ENCODE measurements at regions not wholly inside any gene's neighbourhood (a gene's known extent, or its start where the extent isn't known, plus 50 kb on each side); places are given as distances from the start of the nearest gene placed in this dataset.

DNA sequence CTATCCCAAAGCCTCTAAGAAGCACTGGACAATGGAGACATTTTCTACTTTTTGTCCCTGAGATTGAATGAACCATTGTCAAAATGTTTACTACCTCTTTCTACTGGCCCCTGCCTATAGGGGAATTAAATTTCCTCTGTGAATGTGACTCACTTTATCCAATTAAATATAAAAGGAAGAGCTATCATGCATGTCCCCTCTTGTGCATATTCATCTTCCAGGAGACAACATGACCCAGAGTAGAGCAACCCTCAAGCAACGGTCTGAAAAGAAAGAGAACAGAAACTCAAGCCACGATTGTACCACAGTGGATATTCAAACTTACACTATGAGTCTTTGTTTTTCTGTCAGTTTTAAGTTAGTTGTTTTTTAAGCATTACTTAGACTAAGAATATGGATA is 938.4 kb upstream of the ATXN7L3B start:
- TF ChIP-seq, protein P1, sequence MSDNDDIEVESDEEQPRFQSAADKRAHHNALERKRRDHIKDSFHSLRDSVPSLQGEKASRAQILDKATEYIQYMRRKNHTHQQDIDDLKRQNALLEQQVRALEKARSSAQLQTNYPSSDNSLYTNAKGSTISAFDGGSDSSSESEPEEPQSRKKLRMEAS (IDR thresholded peaks at IDR 0.05), result no peak
- TF ChIP-seq CEBPB (IDR thresholded peaks at IDR 0.05) (no peak), RFX5 (IDR thresholded peaks at IDR 0.05) (no peak), ESRRA (IDR thresholded peaks at IDR 0.05; ENCODE audit: borderline replicate concordance, low read length) (no peak), POLR2AphosphoS2 (conservative IDR thresholded peaks at IDR 0.05; ENCODE audit: low read length) (no peak), SREBF2 (IDR thresholded peaks at IDR 0.05) (no peak), POLR2A (IDR thresholded peaks at IDR 0.05; ENCODE audit: low read length) (no peak)
- TF ChIP-seq, protein P2, sequence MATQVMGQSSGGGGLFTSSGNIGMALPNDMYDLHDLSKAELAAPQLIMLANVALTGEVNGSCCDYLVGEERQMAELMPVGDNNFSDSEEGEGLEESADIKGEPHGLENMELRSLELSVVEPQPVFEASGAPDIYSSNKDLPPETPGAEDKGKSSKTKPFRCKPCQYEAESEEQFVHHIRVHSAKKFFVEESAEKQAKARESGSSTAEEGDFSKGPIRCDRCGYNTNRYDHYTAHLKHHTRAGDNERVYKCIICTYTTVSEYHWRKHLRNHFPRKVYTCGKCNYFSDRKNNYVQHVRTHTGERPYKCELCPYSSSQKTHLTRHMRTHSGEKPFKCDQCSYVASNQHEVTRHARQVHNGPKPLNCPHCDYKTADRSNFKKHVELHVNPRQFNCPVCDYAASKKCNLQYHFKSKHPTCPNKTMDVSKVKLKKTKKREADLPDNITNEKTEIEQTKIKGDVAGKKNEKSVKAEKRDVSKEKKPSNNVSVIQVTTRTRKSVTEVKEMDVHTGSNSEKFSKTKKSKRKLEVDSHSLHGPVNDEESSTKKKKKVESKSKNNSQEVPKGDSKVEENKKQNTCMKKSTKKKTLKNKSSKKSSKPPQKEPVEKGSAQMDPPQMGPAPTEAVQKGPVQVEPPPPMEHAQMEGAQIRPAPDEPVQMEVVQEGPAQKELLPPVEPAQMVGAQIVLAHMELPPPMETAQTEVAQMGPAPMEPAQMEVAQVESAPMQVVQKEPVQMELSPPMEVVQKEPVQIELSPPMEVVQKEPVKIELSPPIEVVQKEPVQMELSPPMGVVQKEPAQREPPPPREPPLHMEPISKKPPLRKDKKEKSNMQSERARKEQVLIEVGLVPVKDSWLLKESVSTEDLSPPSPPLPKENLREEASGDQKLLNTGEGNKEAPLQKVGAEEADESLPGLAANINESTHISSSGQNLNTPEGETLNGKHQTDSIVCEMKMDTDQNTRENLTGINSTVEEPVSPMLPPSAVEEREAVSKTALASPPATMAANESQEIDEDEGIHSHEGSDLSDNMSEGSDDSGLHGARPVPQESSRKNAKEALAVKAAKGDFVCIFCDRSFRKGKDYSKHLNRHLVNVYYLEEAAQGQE (IDR thresholded peaks at IDR 0.05), result no peak
- TF ChIP-seq, protein P3, sequence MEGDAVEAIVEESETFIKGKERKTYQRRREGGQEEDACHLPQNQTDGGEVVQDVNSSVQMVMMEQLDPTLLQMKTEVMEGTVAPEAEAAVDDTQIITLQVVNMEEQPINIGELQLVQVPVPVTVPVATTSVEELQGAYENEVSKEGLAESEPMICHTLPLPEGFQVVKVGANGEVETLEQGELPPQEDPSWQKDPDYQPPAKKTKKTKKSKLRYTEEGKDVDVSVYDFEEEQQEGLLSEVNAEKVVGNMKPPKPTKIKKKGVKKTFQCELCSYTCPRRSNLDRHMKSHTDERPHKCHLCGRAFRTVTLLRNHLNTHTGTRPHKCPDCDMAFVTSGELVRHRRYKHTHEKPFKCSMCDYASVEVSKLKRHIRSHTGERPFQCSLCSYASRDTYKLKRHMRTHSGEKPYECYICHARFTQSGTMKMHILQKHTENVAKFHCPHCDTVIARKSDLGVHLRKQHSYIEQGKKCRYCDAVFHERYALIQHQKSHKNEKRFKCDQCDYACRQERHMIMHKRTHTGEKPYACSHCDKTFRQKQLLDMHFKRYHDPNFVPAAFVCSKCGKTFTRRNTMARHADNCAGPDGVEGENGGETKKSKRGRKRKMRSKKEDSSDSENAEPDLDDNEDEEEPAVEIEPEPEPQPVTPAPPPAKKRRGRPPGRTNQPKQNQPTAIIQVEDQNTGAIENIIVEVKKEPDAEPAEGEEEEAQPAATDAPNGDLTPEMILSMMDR (IDR thresholded peaks at IDR 0.05), result no peak

Data from A549 (cell line).